Tibial nerve (tissue), 4 donors: ENCODE measurements at regions not wholly inside any gene's neighbourhood (a gene's known extent, or its start where the extent isn't known, plus 50 kb on each side); places are given as distances from the start of the nearest gene placed in this dataset.

Experiments
- DNase-seq, 2 donors: peaks; one replicate each; pipeline ENCODE4 v3.0.0-alpha.2; 2019; ENCODE audit warnings: low spot score in 2 of 2
- H3K27ac ChIP-seq, 4 donors: fragments of 200-600 bp; sonication (generic) in 3 of 4; one replicate each; pipeline ENCODE4 v1.5.1; 2017 to 2019; ENCODE audit warnings: mild to moderate bottlenecking in 1 of 4
- H3K27me3 ChIP-seq, 2 donors: fragments of 200-600 bp; sonication (generic) in 1 of 2; one replicate each; pipeline versions ENCODE4 v1.5.1 to v1.6.0; 2017 to 2019
- H3K36me3 ChIP-seq, 3 donors: fragments of 200-600 bp; sonication (generic); one replicate each; pipeline ENCODE4 v1.5.1; 2018 to 2019
- H3K4me1 ChIP-seq, 4 donors: fragments of 200-600 bp; sonication (generic) in 3 of 4; one replicate each; pipeline ENCODE4 v1.5.1; 2017 to 2019
- H3K4me3 ChIP-seq, 4 donors: fragments of 200-600 bp; sonication (generic) in 3 of 4; one replicate each; pipeline ENCODE4 v1.5.1; 2017 to 2019; ENCODE audit warnings: mild to moderate bottlenecking in 1 of 4, moderate library complexity in 1 of 4
- H3K9me3 ChIP-seq, 4 donors: fragments of 200-600 bp; sonication (generic) in 3 of 4; one replicate each; pipeline ENCODE4 v1.5.1; 2017 to 2019
- CTCF ChIP-seq, 5 experiments: fragments of 200-600 bp in 3 of 5; fragments of 450-650 bp in 2 of 5; sonication (generic) in 3 of 5; IDR thresholded peaks; one replicate each; pipeline ENCODE4 v1.5.1; 2016 to 2019; ENCODE audit warnings: antibody characterized with exemption in 5 of 5, mild to moderate bottlenecking in 3 of 5, moderate library complexity in 2 of 5
- EP300 ChIP-seq, 2 donors: sonication (generic); formaldehyde crosslinking; IDR thresholded peaks; one replicate each; pipeline ENCODE4 v1.6.1; 2017; ENCODE audit warnings: antibody characterized with exemption in 2 of 2, mild to moderate bottlenecking in 1 of 2
- POLR2A ChIP-seq, 2 donors: fragments of 450-650 bp; IDR thresholded peaks; one replicate each; pipeline ENCODE4 v1.6.1; 2017; ENCODE audit warnings: antibody characterized with exemption in 2 of 2, mild to moderate bottlenecking in 2 of 2, moderate library complexity in 2 of 2
- WGBS, 2 donors: methylation state at CpG; one replicate each; pipeline ENCODE4 v1.1.5; 2018; 5-methylcytosine and 5-hydroxymethylcytosine counted together

DNA sequence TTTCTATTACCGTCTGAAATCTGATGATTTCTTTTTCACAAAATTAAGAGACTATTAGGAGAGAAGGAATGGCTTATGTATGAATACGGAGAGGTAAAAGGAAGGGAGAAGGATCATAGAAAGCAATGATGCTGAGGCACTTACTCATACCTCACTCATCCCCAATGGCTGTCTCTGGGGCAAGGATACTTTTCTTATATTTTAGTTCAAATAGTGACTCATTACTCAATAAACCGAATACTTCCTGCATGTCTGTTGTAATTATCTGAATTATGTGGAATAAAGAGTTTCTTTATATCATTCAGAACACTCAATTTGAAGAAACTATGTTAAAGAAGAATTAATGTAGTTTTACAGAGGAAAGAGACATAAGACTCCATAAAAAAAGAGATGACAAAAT is 284.5 kb upstream of the NUDT12 start:
- no peak overlapping the region for H3K4me3 ChIP-seq
- no peaks in the 10 kb centered on the region for H3K36me3 ChIP-seq
- no peak for DNase-seq
- H3K27ac ChIP-seq, result no peak overlapping the region
- TF ChIP-seq POLR2A (IDR thresholded peaks at IDR 0.05) (no peak), CTCF (IDR thresholded peaks at IDR 0.05) (no peak), EP300 (IDR thresholded peaks at IDR 0.05) (no peak)
- no peaks in the 10 kb centered on the region for H3K27me3 ChIP-seq
- no peaks in the 10 kb centered on the region for H3K9me3 ChIP-seq
- no peaks in the 10 kb centered on the region for H3K4me1 ChIP-seq
- WGBS, 2 donors, result 71 to 78% methylated on average over 3 of the region's 3 CpGs

DNA sequence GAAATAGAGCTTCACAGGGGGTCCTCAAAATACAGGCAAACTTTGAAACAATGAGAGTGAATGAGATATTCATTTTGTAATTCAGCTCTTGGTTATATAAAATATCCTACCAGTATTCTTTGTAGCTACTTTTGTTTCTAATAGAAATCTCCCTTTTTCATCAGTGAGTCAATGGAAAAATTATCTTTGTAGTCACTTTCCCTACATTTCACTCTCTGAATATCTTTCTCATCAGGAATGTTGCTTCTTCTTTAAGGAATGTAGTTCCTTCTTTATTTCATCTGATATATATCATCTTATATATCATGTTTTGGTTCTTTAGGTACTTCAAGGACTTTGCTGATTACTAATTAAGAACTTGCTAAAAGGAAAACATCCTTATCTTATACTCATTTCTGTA is 280.3 kb upstream of the NUDT12 start:
- no peak overlapping the region for H3K4me3 ChIP-seq
- no peaks in the 10 kb centered on the region for H3K4me1 ChIP-seq
- H3K27me3 ChIP-seq, result no peaks in the 10 kb centered on the region
- H3K9me3 ChIP-seq, result no peaks in the 10 kb centered on the region
- no peak for TF ChIP-seq POLR2A (IDR thresholded peaks at IDR 0.05)
- TF ChIP-seq EP300 (IDR thresholded peaks at IDR 0.05), result no peak
- TF ChIP-seq CTCF (IDR thresholded peaks at IDR 0.05), result no peak
- no peak overlapping the region for H3K27ac ChIP-seq
- no peak for DNase-seq
- no peaks in the 10 kb centered on the region for H3K36me3 ChIP-seq

- no peaks in the 10 kb centered on the region for H3K36me3 ChIP-seq
- no peak overlapping the region for H3K4me3 ChIP-seq
- DNase-seq, result no peak
- no peaks in the 10 kb centered on the region for H3K27me3 ChIP-seq
- WGBS, 2 donors, result 0 to 67% methylated on average over 1 of the region's 1 CpG
- TF ChIP-seq EP300 (IDR thresholded peaks at IDR 0.05), result no peak
- no peak for TF ChIP-seq CTCF (IDR thresholded peaks at IDR 0.05)
- no peak for TF ChIP-seq POLR2A (IDR thresholded peaks at IDR 0.05)
- H3K27ac ChIP-seq, result no peak overlapping the region
- H3K9me3 ChIP-seq, result no peaks in the 10 kb centered on the region
- H3K4me1 ChIP-seq, result no peaks in the 10 kb centered on the region
Measured at GRCh38 chr5:103840600-103840999, 278.0 kb upstream of the NUDT12 start.

DNA sequence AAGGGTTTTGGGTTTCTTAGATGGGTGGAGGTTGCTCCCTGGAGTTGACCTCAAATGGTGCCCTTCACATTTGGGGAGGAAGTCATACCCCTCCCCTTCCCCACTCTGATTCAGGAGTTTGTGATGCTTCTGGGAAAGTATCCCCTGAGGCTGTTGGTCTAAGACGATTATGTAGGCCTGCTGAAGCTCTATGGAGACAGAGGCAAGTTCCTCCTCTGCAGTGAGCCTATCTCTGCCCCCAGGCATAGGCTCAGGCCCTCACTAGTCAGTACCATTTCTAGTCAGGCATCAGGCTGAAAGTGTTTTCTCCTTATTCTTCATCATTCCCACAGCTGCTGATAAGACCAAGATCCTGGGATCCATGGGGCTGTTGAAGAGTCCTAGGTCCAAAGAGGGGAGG is 271.6 kb upstream of the NUDT12 start:
- TF ChIP-seq CTCF (IDR thresholded peaks at IDR 0.05) (no peak), POLR2A (IDR thresholded peaks at IDR 0.05) (no peak), EP300 (IDR thresholded peaks at IDR 0.05) (no peak)
- H3K4me1 ChIP-seq, result no peaks in the 10 kb centered on the region
- H3K9me3 ChIP-seq, result no peaks in the 10 kb centered on the region
- H3K36me3 ChIP-seq, result no peaks in the 10 kb centered on the region
- no peak for DNase-seq
- H3K4me3 ChIP-seq, result no peak overlapping the region
- no peak overlapping the region for H3K27ac ChIP-seq
- 28 to 63% methylated on average over 1 of the region's 1 CpG for WGBS, 2 donors
- no peaks in the 10 kb centered on the region for H3K27me3 ChIP-seq

DNA sequence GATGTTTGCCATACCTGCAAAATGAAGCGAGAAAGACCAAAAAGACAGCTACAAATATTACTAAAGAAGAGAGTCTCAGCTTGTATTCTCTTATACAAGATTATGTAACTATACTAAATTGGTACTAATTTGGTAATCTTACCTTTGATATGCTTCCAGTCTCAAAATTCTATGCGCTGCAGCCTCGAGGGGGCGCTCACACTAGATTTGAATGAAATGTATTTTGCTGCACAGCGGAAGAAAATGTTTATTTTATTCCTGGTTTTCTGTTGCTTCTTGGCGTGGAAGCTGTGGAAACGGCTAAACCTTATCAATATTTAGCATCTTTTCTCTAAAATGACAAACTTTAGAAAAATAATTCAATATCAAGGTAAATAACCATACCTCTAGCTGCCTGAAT is 267.0 kb upstream of the NUDT12 start:
- no peak overlapping the region for H3K27ac ChIP-seq
- no peaks in the 10 kb centered on the region for H3K4me1 ChIP-seq
- TF ChIP-seq POLR2A (IDR thresholded peaks at IDR 0.05), result no peak
- TF ChIP-seq EP300 (IDR thresholded peaks at IDR 0.05), result no peak
- no peak for TF ChIP-seq CTCF (IDR thresholded peaks at IDR 0.05)
- H3K9me3 ChIP-seq, result no peaks in the 10 kb centered on the region
- H3K4me3 ChIP-seq, result no peak overlapping the region
- H3K36me3 ChIP-seq, result no peaks in the 10 kb centered on the region
- H3K27me3 ChIP-seq, result no peaks in the 10 kb centered on the region
- 65 to 69% methylated on average over 7 of the region's 7 CpGs for WGBS, 2 donors
- DNase-seq, result no peak
